DND-41 (cell line): ENCODE measurements at regions not wholly inside any gene's neighbourhood (a gene's known extent, or its start where the extent isn't known, plus 50 kb on each side); places are given as distances from the start of the nearest gene placed in this dataset.

Experiments used
- ATAC-seq: fragments of 200-7000 bp; cut with Tn5 transposase; 3 replicates; pipeline ENCODE4 v1.9.1; 2021; ENCODE audit warnings: low read depth; ENCODE audit not compliant: insufficient read depth
- DNase-seq: peaks from one replicate; pipeline ENCODE4 v3.0.0-alpha.2; 2020
- H2AFZ ChIP-seq: 2 replicates; pipeline ENCODE4 v1.6.0; 2012; ENCODE audit warnings: low read depth, low read length
- H3K27ac ChIP-seq: 2 replicates; pipeline ENCODE4 v1.5.1; 2012; ENCODE audit warnings: low read length, inconsistent platforms
- H3K27me3 ChIP-seq: fragments of 200-600 bp; sonication (generic); 2 replicates; pipeline ENCODE4 v1.6.0; 2012; ENCODE audit warnings: low read length, mild to moderate bottlenecking, inconsistent platforms; ENCODE audit not compliant: insufficient read depth, poor library complexity
- H3K36me3 ChIP-seq: 2 replicates; pipeline ENCODE4 v1.5.1; 2012; ENCODE audit warnings: low read length, inconsistent platforms; ENCODE audit not compliant: insufficient read depth
- H3K4me1 ChIP-seq: 2 replicates; pipeline ENCODE4 v1.5.1; 2012; ENCODE audit warnings: mild to moderate bottlenecking, low read length; ENCODE audit not compliant: insufficient read depth
- H3K4me2 ChIP-seq: 2 replicates; pipeline ENCODE4 v1.6.0; 2012; ENCODE audit warnings: mild to moderate bottlenecking, moderate library complexity, low read length, inconsistent platforms; ENCODE audit not compliant: insufficient read depth
- H3K4me3 ChIP-seq, 2 experiments: fragments of 200-600 bp in 1 of 2; shearing (Covaris generic) in 1 of 2; 2 replicates each; pipeline ENCODE4 v1.5.1; 2012 to 2016; ENCODE audit warnings: inconsistent platforms in 2 of 2, low read length in 2 of 2, mild to moderate bottlenecking in 2 of 2, low read depth in 1 of 2, moderate library complexity in 1 of 2
- H3K79me2 ChIP-seq: 2 replicates; pipeline ENCODE4 v1.6.0; 2012; ENCODE audit warnings: low read length, inconsistent platforms; ENCODE audit not compliant: insufficient read depth
- H3K9ac ChIP-seq: 2 replicates; pipeline ENCODE4 v1.6.0; 2012; ENCODE audit warnings: low read depth, mild to moderate bottlenecking, inconsistent platforms, low read length, moderate library complexity
- H3K9me3 ChIP-seq: 2 replicates; pipeline ENCODE4 v1.5.1; 2012; ENCODE audit warnings: low read length, moderate library complexity, mild to moderate bottlenecking, inconsistent platforms; ENCODE audit not compliant: insufficient read depth, severe bottlenecking
- H4K20me1 ChIP-seq: 2 replicates; pipeline ENCODE4 v1.6.0; 2012; ENCODE audit warnings: low read length; ENCODE audit not compliant: insufficient read depth
- EZH2 ChIP-seq: IDR thresholded peaks from 3 replicates; pipeline ENCODE4 v1.6.1; 2012; ENCODE audit warnings: borderline replicate concordance, low read depth, mild to moderate bottlenecking, moderate library complexity, low read length, inconsistent platforms; ENCODE audit not compliant: severe bottlenecking
- TF ChIP-seq, protein P1 (sequence below): IDR thresholded peaks from 2 replicates; pipeline ENCODE4 v1.5.1; 2012; ENCODE audit warnings: borderline replicate concordance, low read length, moderate library complexity, mild to moderate bottlenecking; ENCODE audit not compliant: poor library complexity, severe bottlenecking; ENCODE audit errors: extremely low read depth

DNA sequence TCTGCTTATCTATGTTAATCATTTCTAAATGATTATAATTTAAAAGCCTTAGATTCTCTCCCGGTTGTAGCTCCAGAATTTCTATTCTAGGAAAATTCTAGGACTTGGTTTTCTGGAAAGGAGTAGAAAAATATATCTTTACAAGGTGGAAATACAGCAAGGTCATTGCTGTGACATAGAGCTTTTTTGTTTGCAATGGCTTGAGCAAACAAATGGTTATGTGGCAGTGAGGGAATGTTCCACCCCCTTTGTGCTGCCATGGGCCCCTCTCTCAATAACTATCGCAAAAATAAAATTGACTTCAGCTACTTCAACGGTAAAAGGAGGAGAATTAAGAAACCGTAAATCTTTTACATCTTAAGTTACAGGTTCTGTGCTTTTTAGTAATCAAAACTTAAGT, 517.1 kb downstream of the EPHA3 start:
- no peak for TF ChIP-seq EZH2
- TF ChIP-seq, protein P1, sequence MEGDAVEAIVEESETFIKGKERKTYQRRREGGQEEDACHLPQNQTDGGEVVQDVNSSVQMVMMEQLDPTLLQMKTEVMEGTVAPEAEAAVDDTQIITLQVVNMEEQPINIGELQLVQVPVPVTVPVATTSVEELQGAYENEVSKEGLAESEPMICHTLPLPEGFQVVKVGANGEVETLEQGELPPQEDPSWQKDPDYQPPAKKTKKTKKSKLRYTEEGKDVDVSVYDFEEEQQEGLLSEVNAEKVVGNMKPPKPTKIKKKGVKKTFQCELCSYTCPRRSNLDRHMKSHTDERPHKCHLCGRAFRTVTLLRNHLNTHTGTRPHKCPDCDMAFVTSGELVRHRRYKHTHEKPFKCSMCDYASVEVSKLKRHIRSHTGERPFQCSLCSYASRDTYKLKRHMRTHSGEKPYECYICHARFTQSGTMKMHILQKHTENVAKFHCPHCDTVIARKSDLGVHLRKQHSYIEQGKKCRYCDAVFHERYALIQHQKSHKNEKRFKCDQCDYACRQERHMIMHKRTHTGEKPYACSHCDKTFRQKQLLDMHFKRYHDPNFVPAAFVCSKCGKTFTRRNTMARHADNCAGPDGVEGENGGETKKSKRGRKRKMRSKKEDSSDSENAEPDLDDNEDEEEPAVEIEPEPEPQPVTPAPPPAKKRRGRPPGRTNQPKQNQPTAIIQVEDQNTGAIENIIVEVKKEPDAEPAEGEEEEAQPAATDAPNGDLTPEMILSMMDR = no peak
- Histone ChIP-seq H3K4me1 (no peaks in the 10 kb centered on the region), H3K9me3 (no peaks in the 10 kb centered on the region), H3K4me2 (no peak overlapping the region), H3K4me3 (no peak overlapping the region), H3K27ac (no peak overlapping the region), H3K36me3 (no peaks in the 10 kb centered on the region), H3K27me3 (no peaks in the 10 kb centered on the region), H2AFZ (no peak overlapping the region), H3K79me2 (no peaks in the 10 kb centered on the region), H4K20me1 (no peaks in the 10 kb centered on the region), H3K9ac (no peak overlapping the region)
- ATAC-seq (no peak), DNase-seq (no peak)

DNA sequence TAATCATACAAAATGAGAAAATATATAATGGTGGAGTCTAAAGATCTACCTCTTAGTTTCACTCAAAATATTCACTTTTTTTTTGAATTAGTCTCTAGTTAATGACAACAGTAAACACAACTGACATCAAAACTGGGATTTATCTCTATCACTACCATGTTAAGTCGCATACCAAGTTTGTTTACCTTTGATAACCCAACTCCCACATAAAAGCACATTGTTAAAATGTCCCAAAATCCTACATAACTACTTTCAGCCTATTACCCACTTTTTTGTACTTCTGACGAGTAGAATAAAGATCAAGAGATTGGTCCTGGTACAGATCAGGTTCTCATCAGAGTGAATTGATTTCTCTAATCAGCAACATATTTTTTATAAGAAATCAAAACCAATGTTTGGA, 518.5 kb downstream of the EPHA3 start:
- Histone ChIP-seq H3K79me2 (no peaks in the 10 kb centered on the region), H3K4me2 (no peak overlapping the region), H3K27ac (no peak overlapping the region), H3K9me3 (no peaks in the 10 kb centered on the region), H3K36me3 (no peaks in the 10 kb centered on the region), H3K4me1 (no peaks in the 10 kb centered on the region), H2AFZ (no peak overlapping the region), H3K9ac (no peak overlapping the region), H3K27me3 (no peaks in the 10 kb centered on the region), H4K20me1 (no peaks in the 10 kb centered on the region), H3K4me3 (no peak overlapping the region)
- no peak for TF ChIP-seq EZH2
- DNase-seq (no peak), ATAC-seq (no peak)

DNA sequence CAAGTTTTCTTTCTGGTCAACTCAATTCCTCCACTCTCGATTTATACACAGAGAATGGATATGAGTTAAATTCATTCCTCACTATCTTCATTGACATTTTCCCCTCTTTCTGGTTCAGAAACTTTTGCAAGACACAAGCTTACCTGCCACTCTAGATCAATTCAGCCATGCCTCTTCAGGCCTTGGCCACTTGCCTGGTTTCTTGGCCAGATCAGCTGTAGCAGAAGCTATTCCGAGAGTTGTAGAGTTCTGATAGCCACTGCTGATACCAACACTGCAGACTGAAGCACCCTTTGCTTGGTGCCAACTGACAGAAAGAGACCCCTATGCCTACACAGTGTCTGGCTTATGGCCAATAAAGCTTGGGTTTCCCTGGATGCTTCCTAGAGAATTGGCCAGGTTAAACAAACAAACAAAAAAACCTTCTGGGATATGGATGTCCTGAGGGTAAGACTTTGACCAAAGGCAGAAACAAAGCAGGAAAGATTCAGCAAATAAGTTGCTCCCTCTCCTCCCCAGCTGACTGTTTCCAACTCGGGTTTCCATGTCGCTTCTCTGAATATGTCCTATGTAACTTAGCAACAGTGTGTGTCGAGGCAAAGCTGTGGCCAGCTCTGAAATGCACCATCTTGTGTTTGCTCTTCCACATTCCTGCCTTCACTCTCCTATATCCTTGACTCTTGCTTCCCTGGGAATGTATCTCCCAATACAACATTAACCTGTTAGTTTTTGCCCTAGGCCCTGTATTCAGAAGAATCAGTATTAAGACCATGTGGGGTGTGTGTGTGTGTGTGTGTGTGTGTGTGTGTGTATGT, 521.6 kb downstream of the EPHA3 start:
- no peak for ATAC-seq

DNA sequence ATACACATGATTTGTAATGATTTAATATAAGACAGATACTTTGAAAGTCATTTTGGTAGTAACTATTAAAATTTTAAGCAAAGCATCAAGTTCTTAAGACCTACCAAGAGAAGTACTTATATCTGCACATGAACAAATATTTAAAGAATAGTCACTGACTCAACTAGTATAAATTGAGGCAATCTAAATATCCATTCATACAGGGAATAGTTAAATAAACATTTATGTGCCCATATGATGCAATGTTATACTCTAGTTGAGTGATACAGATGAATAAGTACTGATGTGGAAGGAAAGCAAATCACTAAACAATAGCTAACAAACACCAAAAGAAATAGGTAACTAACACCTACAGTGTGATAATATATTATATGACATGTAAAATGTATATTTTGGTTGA, 527.7 kb downstream of the EPHA3 start:
- Histone ChIP-seq H3K79me2 (no peaks in the 10 kb centered on the region), H3K9ac (no peak overlapping the region), H3K27ac (no peak overlapping the region), H3K9me3 (no peaks in the 10 kb centered on the region), H3K4me1 (no peaks in the 10 kb centered on the region), H3K4me3 (no peak overlapping the region), H3K36me3 (no peaks in the 10 kb centered on the region), H2AFZ (no peak overlapping the region), H3K27me3 (no peaks in the 10 kb centered on the region), H3K4me2 (no peak overlapping the region), H4K20me1 (no peaks in the 10 kb centered on the region)
- TF ChIP-seq EZH2 = no peak
- TF ChIP-seq, protein P1 = no peak
- ATAC-seq (no peak), DNase-seq (no peak)

More for the DNA sequence above, 521.6 kb downstream of the EPHA3 start:
- Histone ChIP-seq H3K9ac (no peak overlapping the region), H3K36me3 (no peaks in the 10 kb centered on the region), H3K27ac (no peak overlapping the region), H3K4me3 (no peak overlapping the region), H3K27me3 (no peaks in the 10 kb centered on the region), H3K4me1 (no peaks in the 10 kb centered on the region), H2AFZ (no peak overlapping the region), H3K79me2 (no peaks in the 10 kb centered on the region), H3K9me3 (no peaks in the 10 kb centered on the region), H3K4me2 (no peak overlapping the region), H4K20me1 (no peaks in the 10 kb centered on the region)
- TF ChIP-seq EZH2 = no peak
- TF ChIP-seq, protein P1 = no peak
- DNase-seq = no peak
